AG09319 (cell line): ENCODE measurements at regions not wholly inside any gene's neighbourhood (a gene's known extent, or its start where the extent isn't known, plus 50 kb on each side); places are given as distances from the start of the nearest gene placed in this dataset.

Source experiments
- DNase-seq: peaks from one replicate; pipeline ENCODE4 v3.0.0-alpha.2; 2010; ENCODE audit warnings: low read depth; ENCODE audit errors: extremely low read depth
- TF ChIP-seq, protein P1 (sequence below): IDR thresholded peaks from 2 replicates; pipeline ENCODE4 v1.5.1; 2011; ENCODE audit warnings: low read depth, mild to moderate bottlenecking, inconsistent platforms, low read length, moderate library complexity

DNA sequence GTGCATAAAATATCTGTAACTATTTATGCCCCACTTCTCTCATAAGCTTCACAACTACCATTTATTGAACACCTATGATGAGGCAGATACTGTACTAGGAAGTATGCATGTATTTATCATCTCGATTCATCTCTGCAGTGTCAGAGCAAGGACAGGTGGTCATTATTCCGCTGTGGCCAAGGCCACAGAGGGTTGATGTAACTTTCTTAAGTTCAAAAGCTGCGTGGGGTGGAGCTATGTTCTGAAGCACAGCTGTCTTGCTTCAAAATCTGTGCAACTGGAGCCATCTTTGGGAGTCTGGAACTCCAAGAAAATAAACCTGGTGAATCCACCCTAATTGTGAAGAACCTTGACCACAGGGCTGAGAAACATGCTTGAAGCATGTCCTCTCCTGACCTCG is 60.2 kb upstream of the HMGXB4 start:
- TF ChIP-seq, protein P1, sequence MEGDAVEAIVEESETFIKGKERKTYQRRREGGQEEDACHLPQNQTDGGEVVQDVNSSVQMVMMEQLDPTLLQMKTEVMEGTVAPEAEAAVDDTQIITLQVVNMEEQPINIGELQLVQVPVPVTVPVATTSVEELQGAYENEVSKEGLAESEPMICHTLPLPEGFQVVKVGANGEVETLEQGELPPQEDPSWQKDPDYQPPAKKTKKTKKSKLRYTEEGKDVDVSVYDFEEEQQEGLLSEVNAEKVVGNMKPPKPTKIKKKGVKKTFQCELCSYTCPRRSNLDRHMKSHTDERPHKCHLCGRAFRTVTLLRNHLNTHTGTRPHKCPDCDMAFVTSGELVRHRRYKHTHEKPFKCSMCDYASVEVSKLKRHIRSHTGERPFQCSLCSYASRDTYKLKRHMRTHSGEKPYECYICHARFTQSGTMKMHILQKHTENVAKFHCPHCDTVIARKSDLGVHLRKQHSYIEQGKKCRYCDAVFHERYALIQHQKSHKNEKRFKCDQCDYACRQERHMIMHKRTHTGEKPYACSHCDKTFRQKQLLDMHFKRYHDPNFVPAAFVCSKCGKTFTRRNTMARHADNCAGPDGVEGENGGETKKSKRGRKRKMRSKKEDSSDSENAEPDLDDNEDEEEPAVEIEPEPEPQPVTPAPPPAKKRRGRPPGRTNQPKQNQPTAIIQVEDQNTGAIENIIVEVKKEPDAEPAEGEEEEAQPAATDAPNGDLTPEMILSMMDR, result no peak
- no peak for DNase-seq

DNA sequence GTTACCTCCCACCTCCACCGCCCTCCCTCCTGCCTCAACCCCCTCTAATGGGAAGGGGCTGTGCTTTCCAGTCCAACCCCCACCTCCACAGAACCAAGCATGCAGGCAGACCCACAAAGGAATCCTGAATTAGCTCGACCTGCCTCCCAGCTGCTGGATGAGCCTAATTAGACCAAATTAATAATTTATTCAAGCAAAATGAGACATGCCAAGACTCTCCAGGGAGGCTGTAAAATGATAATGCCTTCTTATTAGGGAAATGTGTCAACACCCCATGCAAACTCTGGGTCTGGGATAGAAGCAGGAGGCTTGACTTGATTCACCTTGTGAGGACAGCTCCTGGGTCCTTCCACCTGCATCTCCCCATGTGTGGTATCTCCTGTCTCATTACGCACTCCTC is 59.4 kb upstream of the HMGXB4 start:
- no peak for DNase-seq
- TF ChIP-seq, protein P1, result no peak

DNA sequence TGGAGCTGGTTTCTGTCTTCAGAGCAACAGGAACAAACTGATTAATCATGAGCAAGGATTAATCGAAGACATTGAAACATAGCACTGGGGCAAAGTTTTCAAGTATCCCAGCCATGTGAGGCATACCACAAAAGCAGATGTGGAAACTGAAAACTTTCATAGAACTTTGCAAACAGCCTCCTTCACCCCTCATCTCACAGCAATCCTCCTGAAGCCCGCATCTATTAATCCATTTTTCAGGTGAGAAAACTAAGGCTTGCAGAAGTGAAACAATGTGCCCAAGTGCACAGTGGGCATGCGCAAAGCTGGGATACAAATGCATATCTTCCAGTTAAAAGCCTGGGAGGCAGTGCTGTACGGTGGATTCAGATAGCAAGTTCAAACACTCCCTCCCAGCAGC is 58.6 kb upstream of the HMGXB4 start:
- no peak for DNase-seq
- TF ChIP-seq, protein P1, result no peak

DNA sequence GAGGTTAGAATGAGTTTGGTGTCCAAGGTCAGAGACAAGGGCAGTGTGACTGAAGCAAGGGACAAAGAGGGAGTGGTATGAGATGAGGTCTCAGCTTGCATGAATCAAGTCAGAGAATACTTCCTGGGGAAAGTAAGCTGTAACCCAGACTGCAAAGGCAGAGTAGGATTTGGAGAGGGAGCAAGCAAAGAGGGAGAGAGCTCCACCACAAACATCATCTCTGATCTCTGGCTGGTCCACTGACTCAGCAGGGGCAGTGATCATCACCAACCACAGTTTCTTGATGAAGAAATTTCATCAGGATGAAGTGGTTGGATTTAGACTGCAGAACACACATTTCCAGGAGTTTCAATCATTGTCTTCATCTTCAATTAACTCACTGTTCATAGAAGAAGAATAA is 54.9 kb upstream of the HMGXB4 start:
- TF ChIP-seq, protein P1, result no peak
- DNase-seq, result no peak

DNA sequence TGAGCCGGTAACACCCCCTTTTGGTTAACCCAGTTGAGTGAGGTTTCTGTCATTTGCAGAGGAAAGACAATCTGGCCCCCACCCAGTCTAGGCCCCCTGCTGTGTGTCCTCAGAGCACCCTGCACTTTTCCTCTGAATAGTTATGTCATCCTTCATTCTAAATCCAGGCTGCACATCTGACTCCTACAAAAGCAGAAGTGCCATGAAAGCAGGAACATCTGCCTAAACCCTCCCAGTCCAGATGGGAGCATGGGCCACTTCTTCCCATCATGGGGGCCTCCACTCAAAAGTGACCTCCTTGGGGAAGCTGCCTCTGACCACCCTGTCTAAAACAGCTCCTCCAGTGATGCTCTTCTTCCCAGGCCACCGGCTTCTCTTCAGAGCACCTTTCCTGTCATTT is 53.7 kb upstream of the HMGXB4 start:
- TF ChIP-seq, protein P1, result no peak
- no peak for DNase-seq

DNA sequence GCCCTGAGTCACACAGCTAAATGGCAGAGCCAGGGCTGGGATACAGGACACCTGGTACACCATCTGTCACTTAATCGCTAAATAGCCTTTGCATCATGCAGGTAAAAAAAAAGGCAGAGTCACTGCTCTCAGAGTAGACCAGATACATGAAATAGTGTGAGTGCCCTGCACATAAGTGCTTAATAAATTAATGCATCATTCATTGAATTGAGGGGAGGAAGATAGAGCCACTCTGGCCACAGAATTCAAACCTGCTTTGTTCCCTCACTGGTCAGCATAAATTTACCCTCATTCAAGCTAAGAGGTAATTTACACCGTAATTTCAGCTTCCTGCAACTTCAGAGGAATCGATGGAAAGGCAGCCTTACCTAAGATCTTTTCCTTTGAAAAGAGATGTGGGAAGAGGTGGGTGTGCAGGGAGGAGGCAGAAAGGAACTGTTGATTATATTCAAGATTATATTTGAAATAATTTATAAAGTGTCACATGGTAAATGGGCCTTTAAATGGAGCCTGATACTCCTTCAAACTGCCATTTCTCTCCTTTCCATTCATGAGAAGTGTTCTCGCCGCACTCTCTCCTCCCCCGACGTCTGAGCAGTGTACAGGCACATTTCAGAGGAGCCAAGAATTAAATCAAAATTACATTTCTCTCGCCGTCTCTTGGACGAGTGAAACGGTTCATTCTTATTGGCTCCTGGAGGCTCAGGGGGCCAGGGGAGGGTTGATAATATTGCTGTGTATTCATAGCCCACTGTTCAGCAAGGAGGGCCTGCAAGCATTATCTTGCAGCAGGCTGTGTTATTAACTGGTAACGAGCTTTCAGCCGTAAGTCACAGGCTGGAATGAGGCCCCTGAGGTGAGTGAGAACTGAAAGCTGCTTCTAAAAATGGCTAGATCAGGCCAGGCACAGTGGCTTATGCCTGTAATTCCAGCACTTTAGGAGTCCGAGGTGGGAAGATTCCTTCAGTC is 52.2 kb upstream of the HMGXB4 start:
- TF ChIP-seq, protein P1, result no peak
- no peak for DNase-seq

DNA sequence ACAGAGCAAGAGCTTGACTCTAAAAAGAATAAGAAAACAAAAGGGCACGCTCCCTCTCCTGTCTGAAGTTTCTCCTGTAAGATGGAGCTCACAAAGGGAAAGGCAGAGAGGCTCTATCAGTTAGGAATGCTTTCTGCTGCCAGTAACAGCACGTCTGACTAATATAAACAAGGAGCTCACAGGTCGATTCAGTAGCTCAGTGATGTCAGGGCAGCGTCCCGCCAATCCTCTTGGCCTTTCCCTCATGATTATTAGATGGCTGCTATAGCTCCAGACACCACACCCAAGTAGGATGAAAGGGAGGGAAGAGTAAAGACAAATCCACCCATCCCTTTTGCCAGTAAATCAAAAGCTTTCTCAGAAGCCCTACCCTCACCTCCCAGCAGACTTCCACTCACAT is 51.3 kb upstream of the HMGXB4 start:
- DNase-seq, result no peak
- TF ChIP-seq, protein P1, result no peak
